HG02884 (cell line): ENCODE measurements at regions not wholly inside any gene's neighbourhood (a gene's known extent, or its start where the extent isn't known, plus 50 kb on each side); places are given as distances from the start of the nearest gene placed in this dataset.

Source experiments
- ATAC-seq: cut with Tn5 transposase; IDR thresholded peaks from one replicate; pipeline ENCODE4 v1.9.1; 2021; ENCODE audit warnings: mild to moderate bottlenecking, moderate library complexity; ENCODE audit not compliant: unreplicated experiment

- ATAC-seq: no peak
Observed at GRCh38 chr6:756224-756623, 63.3 kb upstream of the EXOC2 start.

- ATAC-seq: no peak
Observed at GRCh38 chr6:754202-754601, 61.3 kb upstream of the EXOC2 start.

- no peak for ATAC-seq
Observed at GRCh38 chr6:753486-753885, 60.5 kb upstream of the EXOC2 start.

- no peak for ATAC-seq
Observed at GRCh38 chr6:752438-752837, 59.5 kb upstream of the EXOC2 start.

GRCh38 chr6:751765-752164, 58.8 kb upstream of the EXOC2 start:
- ATAC-seq: no peak

GRCh38 chr6:747921-748320, 55.0 kb upstream of the EXOC2 start:
- no peak for ATAC-seq

GRCh38 chr6:747028-747427, 54.1 kb upstream of the EXOC2 start:
- ATAC-seq: no peak

- no peak for ATAC-seq
Observed at GRCh38 chr6:744666-745353, 51.9 kb upstream of the EXOC2 start.

- ATAC-seq: no peak
Observed at GRCh38 chr6:743320-744096, 50.6 kb upstream of the EXOC2 start.
